Spleen (tissue), 11 donors: ENCODE measurements at regions not wholly inside any gene's neighbourhood (a gene's known extent, or its start where the extent isn't known, plus 50 kb on each side); places are given as distances from the start of the nearest gene placed in this dataset.

ENCODE experiments used
- DNase-seq: peaks from one replicate; pipeline ENCODE4 v3.0.0-alpha.2; 2020
- H3K27ac ChIP-seq, 8 donors: fragments of 200-600 bp; sonication (generic) in 7 of 8; 1 replicate in 4 of 8; 2 replicates in 4 of 8; pipeline versions ENCODE4 v1.5.0 to v1.8.0; 2016 to 2021; ENCODE audit warnings: inconsistent platforms in 4 of 8, mild to moderate bottlenecking in 4 of 8, moderate library complexity in 1 of 8
- H3K27me3 ChIP-seq, 7 donors: fragments of 200-600 bp; sonication (generic) in 6 of 7; replicated peaks in 1 of 7; 1 replicate in 4 of 7; 2 replicates in 3 of 7; pipeline versions ENCODE4 v1.5.0 to v1.8.0; 2016 to 2021; ENCODE audit warnings: inconsistent platforms in 3 of 7, mild to moderate bottlenecking in 1 of 7
- H3K36me3 ChIP-seq, 6 donors: fragments of 200-600 bp; sonication (generic) in 5 of 6; 1 replicate in 4 of 6; 2 replicates in 2 of 6; pipeline versions ENCODE4 v1.5.0 to v1.8.0; 2016 to 2021; ENCODE audit warnings: inconsistent platforms in 2 of 6
- H3K4me1 ChIP-seq, 6 donors: fragments of 200-600 bp; sonication (generic) in 5 of 6; 1 replicate in 3 of 6; 2 replicates in 3 of 6; pipeline versions ENCODE4 v1.5.0 to v1.8.0; 2016 to 2021; ENCODE audit warnings: inconsistent platforms in 3 of 6
- H3K4me3 ChIP-seq, 8 donors: fragments of 200-600 bp; sonication (generic) in 7 of 8; 1 replicate in 4 of 8; 2 replicates in 4 of 8; pipeline versions ENCODE4 v1.5.0 to v1.8.0; 2016 to 2021; ENCODE audit warnings: inconsistent platforms in 4 of 8, mild to moderate bottlenecking in 4 of 8, moderate library complexity in 2 of 8
- H3K9me3 ChIP-seq, 8 donors: fragments of 200-600 bp; sonication (generic) in 7 of 8; 1 replicate in 4 of 8; 2 replicates in 4 of 8; pipeline versions ENCODE4 v1.5.0 to v1.8.0; 2016 to 2021; ENCODE audit warnings: inconsistent platforms in 4 of 8
- POLR2A ChIP-seq, 3 donors: fragments of 450-650 bp; IDR thresholded peaks; one replicate each; pipeline ENCODE4 v1.5.1; 2017; ENCODE audit warnings: antibody characterized with exemption in 3 of 3, mild to moderate bottlenecking in 1 of 3
- POLR2AphosphoS5 ChIP-seq, 3 donors: sonication (generic); formaldehyde crosslinking; IDR thresholded peaks; one replicate each; pipeline ENCODE4 v1.5.1; 2017; ENCODE audit warnings: antibody characterized with exemption in 3 of 3
- WGBS, 5 donors: extraction: QIAGEN DNeasy Blood & Tissue Kit in 3 of 5; methylation state at CpG; one replicate each; pipeline versions ENCODE4 v1.1.5 to v1.1.7; 2013 to 2018; 5-methylcytosine and 5-hydroxymethylcytosine counted together
- intact Hi-C: fragments of 100-400 bp; cut with DNase I; formaldehyde crosslinking; loops from one replicate; pipeline ENCODE4 v1.15.0; 2023; ENCODE audit warnings: low total_unique reads
- TF ChIP-seq, protein P1 (sequence below), 11 experiments: fragments of 200-600 bp in 7 of 11; fragments of 450-650 bp in 4 of 11; sonication (generic) in 4 of 11; IDR thresholded peaks in 8 of 11; conservative IDR thresholded peaks in 3 of 11; 1 replicate in 7 of 11; 2 replicates in 4 of 11; pipeline versions ENCODE4 v1.4.0 to v1.8.0; 2016 to 2021; ENCODE audit warnings: antibody characterized with exemption in 11 of 11, inconsistent platforms in 4 of 11, mild to moderate bottlenecking in 1 of 11
- donor health status: healthy with polysubstance abuse.
- donor health status: DM: no; HTN: no; CAD: no; lungs with moderate emphysema.
- donor health status: DM: no; HTN: no; CAD: no.
- donor health status: Bipolar disorder and iron deficiency.
- donor health status: healthy.
- donor health status: DM: no; HTN: no; CAD: no.
- donor health status: DM: yes; HTN: yes; CAD: no.

DNA sequence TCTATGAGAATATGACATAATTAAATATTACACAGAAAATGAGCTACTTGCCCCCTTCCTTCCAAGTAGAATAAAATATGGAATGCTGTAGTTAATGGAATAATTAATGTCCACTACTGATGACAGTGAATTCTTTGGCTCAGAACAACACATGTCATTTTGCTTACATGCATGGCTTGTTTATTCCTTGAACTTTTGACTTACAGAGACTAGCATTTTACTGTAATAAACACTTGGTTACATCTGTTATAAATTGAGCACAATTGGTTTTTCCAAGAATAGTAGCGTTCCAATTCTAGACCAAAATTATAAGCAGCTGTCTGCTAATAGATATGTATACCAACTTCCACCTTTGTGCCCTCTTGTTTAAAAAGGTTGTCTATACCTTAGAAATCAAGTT, 286.7 kb downstream of the OTUD1 start:
- intact Hi-C loops = no loop called here
- TF ChIP-seq, protein P1, sequence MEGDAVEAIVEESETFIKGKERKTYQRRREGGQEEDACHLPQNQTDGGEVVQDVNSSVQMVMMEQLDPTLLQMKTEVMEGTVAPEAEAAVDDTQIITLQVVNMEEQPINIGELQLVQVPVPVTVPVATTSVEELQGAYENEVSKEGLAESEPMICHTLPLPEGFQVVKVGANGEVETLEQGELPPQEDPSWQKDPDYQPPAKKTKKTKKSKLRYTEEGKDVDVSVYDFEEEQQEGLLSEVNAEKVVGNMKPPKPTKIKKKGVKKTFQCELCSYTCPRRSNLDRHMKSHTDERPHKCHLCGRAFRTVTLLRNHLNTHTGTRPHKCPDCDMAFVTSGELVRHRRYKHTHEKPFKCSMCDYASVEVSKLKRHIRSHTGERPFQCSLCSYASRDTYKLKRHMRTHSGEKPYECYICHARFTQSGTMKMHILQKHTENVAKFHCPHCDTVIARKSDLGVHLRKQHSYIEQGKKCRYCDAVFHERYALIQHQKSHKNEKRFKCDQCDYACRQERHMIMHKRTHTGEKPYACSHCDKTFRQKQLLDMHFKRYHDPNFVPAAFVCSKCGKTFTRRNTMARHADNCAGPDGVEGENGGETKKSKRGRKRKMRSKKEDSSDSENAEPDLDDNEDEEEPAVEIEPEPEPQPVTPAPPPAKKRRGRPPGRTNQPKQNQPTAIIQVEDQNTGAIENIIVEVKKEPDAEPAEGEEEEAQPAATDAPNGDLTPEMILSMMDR (IDR thresholded peaks at IDR 0.05 in 8 of 11, conservative IDR thresholded peaks at IDR 0.05 in 3 of 11) = no peak
- TF ChIP-seq POLR2AphosphoS5 (IDR thresholded peaks at IDR 0.05) = no peak
- no peak for TF ChIP-seq POLR2A (IDR thresholded peaks at IDR 0.05)
- WGBS, 5 donors = 82 to 94% (median 86%) methylated on average over 1 of the region's 1 CpG
- no peak overlapping the region for H3K27ac ChIP-seq
- no peak for DNase-seq
- H3K27me3 ChIP-seq = no peaks in the 10 kb centered on the region
- no peaks in the 10 kb centered on the region for H3K4me1 ChIP-seq
- no peaks in the 10 kb centered on the region for H3K36me3 ChIP-seq
- H3K4me3 ChIP-seq = no peak overlapping the region
- peaks cover 0 to 21% (median 9%) of the 10 kb centered on the region in 8 donors for H3K9me3 ChIP-seq

GRCh38 chr10:23742368-23742767, 303.5 kb downstream of the OTUD1 start:
- no peaks in the 10 kb centered on the region for H3K36me3 ChIP-seq
- no peaks in the 10 kb centered on the region for H3K27me3 ChIP-seq
- H3K4me1 ChIP-seq = no peaks in the 10 kb centered on the region
- H3K9me3 ChIP-seq = no peaks in the 10 kb centered on the region
- intact Hi-C loops = no loop called here
- no peak overlapping the region for H3K4me3 ChIP-seq
- WGBS, 5 donors = 64 to 80% (median 78%) methylated on average over 2 of the region's 2 CpGs
- TF ChIP-seq, protein P1 (IDR thresholded peaks at IDR 0.05 in 8 of 11, conservative IDR thresholded peaks at IDR 0.05 in 3 of 11) = no peak
- TF ChIP-seq POLR2A (IDR thresholded peaks at IDR 0.05) (no peak), POLR2AphosphoS5 (IDR thresholded peaks at IDR 0.05) (no peak)
- H3K27ac ChIP-seq = no peak overlapping the region
- DNase-seq = no peak

DNA sequence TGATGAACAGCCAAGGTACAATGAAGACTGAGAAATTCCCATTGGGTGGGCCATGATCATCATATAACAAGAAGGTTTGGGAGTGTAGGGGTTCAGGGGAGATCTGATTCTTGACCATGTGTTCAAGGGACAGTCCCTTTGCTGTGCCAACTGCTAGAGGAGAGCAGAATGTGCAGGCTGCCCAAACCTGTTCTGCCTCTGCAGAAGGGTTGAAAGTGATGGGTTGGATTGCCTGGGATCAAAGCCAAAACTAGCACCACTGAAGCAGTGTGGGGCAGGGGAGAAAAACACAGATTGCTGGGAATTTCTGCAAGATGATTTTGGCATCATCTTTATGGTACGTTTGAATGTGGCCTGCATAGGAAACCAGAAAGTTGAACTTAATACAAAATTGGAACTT, 303.9 kb downstream of the OTUD1 start:
- WGBS, 5 donors = 61 to 86% (median 76%) methylated on average over 1 of the region's 1 CpG
- intact Hi-C loops = no loop called here

GRCh38 chr10:23754179-23754578, 315.3 kb downstream of the OTUD1 start:
- H3K9me3 ChIP-seq = no peaks in the 10 kb centered on the region
- intact Hi-C loops = no loop called here
- no peak overlapping the region for H3K4me3 ChIP-seq
- no peaks in the 10 kb centered on the region for H3K36me3 ChIP-seq
- no peaks in the 10 kb centered on the region for H3K4me1 ChIP-seq
- WGBS, 5 donors = 61 to 85% (median 77%) methylated on average over 2 of the region's 2 CpGs
- no peaks in the 10 kb centered on the region for H3K27me3 ChIP-seq
- TF ChIP-seq POLR2AphosphoS5 (IDR thresholded peaks at IDR 0.05) (no peak), POLR2A (IDR thresholded peaks at IDR 0.05) (no peak)
- TF ChIP-seq, protein P1 (IDR thresholded peaks at IDR 0.05 in 8 of 11, conservative IDR thresholded peaks at IDR 0.05 in 3 of 11) = no peak
- no peak overlapping the region for H3K27ac ChIP-seq
- no peak for DNase-seq

More for the DNA sequence above, 303.9 kb downstream of the OTUD1 start:
- no peaks in the 10 kb centered on the region for H3K27me3 ChIP-seq
- no peaks in the 10 kb centered on the region for H3K36me3 ChIP-seq
- TF ChIP-seq, protein P1 (IDR thresholded peaks at IDR 0.05 in 8 of 11, conservative IDR thresholded peaks at IDR 0.05 in 3 of 11) = no peak
- TF ChIP-seq POLR2AphosphoS5 (IDR thresholded peaks at IDR 0.05) (no peak), POLR2A (IDR thresholded peaks at IDR 0.05) (no peak)
- no peak overlapping the region for H3K4me3 ChIP-seq
- DNase-seq = no peak
- H3K4me1 ChIP-seq = no peaks in the 10 kb centered on the region
- no peak overlapping the region for H3K27ac ChIP-seq
- H3K9me3 ChIP-seq = no peaks in the 10 kb centered on the region
